SK-N-SH (cell line): ENCODE measurements at regions not wholly inside any gene's neighbourhood (a gene's known extent, or its start where the extent isn't known, plus 50 kb on each side); places are given as distances from the start of the nearest gene placed in this dataset.

Experiments used
- CTCF ChIA-PET: fragments of 300-600, 350-600 bp; formaldehyde crosslinking; extraction: SDS; loops from one replicate; lab custom pipeline; 2021; lab: Yijun Ruan, JAX
- POLR2A ChIA-PET: fragments of 350-600 bp; sonication (Branson Sonifier 250); formaldehyde crosslinking; extraction: SDS; loops from one replicate; lab custom pipeline; 2020; ENCODE audit warnings: antibody characterized with exemption, inconsistent platforms; lab: Yijun Ruan, JAX
- DNase-seq: peaks from one replicate; pipeline ENCODE4 v3.0.0; 2012
- H2AFZ ChIP-seq: fragments of 200-600 bp; sonication (generic); 2 replicates; pipeline ENCODE4 v1.8.1; 2016; ENCODE audit warnings: antibody characterized with exemption, mild to moderate bottlenecking, low read depth
- H3F3A ChIP-seq: fragments of 200-600 bp; sonication (generic); replicated peaks from 2 replicates; pipeline ENCODE3; 2016; ENCODE audit warnings: antibody characterized with exemption, mild to moderate bottlenecking; ENCODE audit not compliant: insufficient read depth
- H3K27ac ChIP-seq, 2 experiments: fragments of 200-500 bp in 1 of 2; fragments of 200-600 bp in 1 of 2; sonication (Bioruptor generic) in 1 of 2; sonication (generic), shearing (Covaris generic) in 1 of 2; 2 replicates each; pipeline versions ENCODE4 v1.5.1 to v1.6.1; 2014 to 2016; ENCODE audit warnings: low read depth in 2 of 2, inconsistent platforms in 1 of 2, low read length in 1 of 2, mild to moderate bottlenecking in 1 of 2, mixed read lengths in 1 of 2
- H3K27me3 ChIP-seq: fragments of 200-600 bp; sonication (generic), shearing (Covaris generic); 2 replicates; pipeline ENCODE4 v1.6.1; 2016; ENCODE audit warnings: mixed run types; ENCODE audit not compliant: insufficient read depth
- H3K36me3 ChIP-seq, 2 experiments: fragments of 200-500 bp in 1 of 2; fragments of 200-600 bp in 1 of 2; sonication (Bioruptor generic) in 1 of 2; sonication (generic) in 1 of 2; replicated peaks in 1 of 2; 2 replicates each; pipeline versions ENCODE3 to v1.5.1; 2014 to 2016; ENCODE audit warnings: low read length in 1 of 2, mild to moderate bottlenecking in 1 of 2; ENCODE audit not compliant: insufficient read depth in 2 of 2, control insufficient read depth in 1 of 2
- H3K4me1 ChIP-seq, 2 experiments: fragments of 200-500 bp in 1 of 2; fragments of 200-600 bp in 1 of 2; sonication (Bioruptor generic) in 1 of 2; sonication (generic), shearing (Covaris generic) in 1 of 2; 2 replicates each; pipeline versions ENCODE4 v1.5.1 to v1.6.1; 2014 to 2016; ENCODE audit warnings: low read depth in 1 of 2, low read length in 1 of 2, mixed run types in 1 of 2; ENCODE audit not compliant: insufficient read depth in 2 of 2, control insufficient read depth in 1 of 2
- H3K4me2 ChIP-seq: fragments of 200-600 bp; sonication (generic), shearing (Covaris generic); 2 replicates; pipeline ENCODE4 v1.6.1; 2017; ENCODE audit warnings: mixed run types
- H3K4me3 ChIP-seq, 2 experiments: fragments of 200-500 bp in 1 of 2; fragments of 200-600 bp in 1 of 2; sonication (Bioruptor generic) in 1 of 2; sonication (generic), shearing (Covaris generic) in 1 of 2; 2 replicates each; pipeline versions ENCODE4 v1.5.1 to v1.8.1; 2014 to 2016; ENCODE audit warnings: low read depth in 2 of 2, inconsistent platforms in 1 of 2, low read length in 1 of 2, mild to moderate bottlenecking in 1 of 2, mixed read lengths in 1 of 2, moderate library complexity in 1 of 2
- H3K79me2 ChIP-seq: fragments of 200-600 bp; sonication (generic); 2 replicates; pipeline ENCODE4 v1.8.1; 2017; ENCODE audit warnings: mild to moderate bottlenecking; ENCODE audit not compliant: insufficient read depth
- H3K9ac ChIP-seq: fragments of 200-600 bp; sonication (generic); 2 replicates; pipeline ENCODE4 v1.6.1; 2017; ENCODE audit warnings: mixed run types
- H3K9me2 ChIP-seq: fragments of 200-600 bp; sonication (generic); 2 replicates; pipeline ENCODE4 v1.6.1; 2017; ENCODE audit warnings: mixed run types
- H3K9me3 ChIP-seq: fragments of 200-600 bp; sonication (generic); 2 replicates; pipeline ENCODE4 v1.6.1; 2017; ENCODE audit warnings: mixed run types, mild to moderate bottlenecking, moderate library complexity
- H4K20me1 ChIP-seq: fragments of 200-600 bp; sonication (generic); 2 replicates; pipeline ENCODE4 v1.6.1; 2017; ENCODE audit warnings: mild to moderate bottlenecking, mixed run types; ENCODE audit not compliant: insufficient read depth
- CHD2 ChIP-seq: fragments of 150-350 bp; IDR thresholded peaks from 2 replicates; pipeline ENCODE4 v1.6.1; 2018; ENCODE audit warnings: low read length; ENCODE audit not compliant: partially characterized antibody
- ELF1 ChIP-seq: IDR thresholded peaks from 2 replicates; pipeline ENCODE4 v1.4.0; 2012
- FOSL2 ChIP-seq: IDR thresholded peaks from 2 replicates; pipeline ENCODE4 v1.4.0; 2012; ENCODE audit warnings: low read depth, mild to moderate bottlenecking, moderate library complexity, borderline replicate concordance
- FOXJ3 ChIP-seq: sonication (generic); formaldehyde crosslinking; IDR thresholded peaks from 2 replicates; pipeline ENCODE4 v1.5.1; 2020; ENCODE audit warnings: mild to moderate bottlenecking, missing genetic modification reagents
- GATA2 ChIP-seq: sonication (generic); formaldehyde crosslinking; IDR thresholded peaks from 2 replicates; pipeline ENCODE4 v1.5.0; 2020; ENCODE audit warnings: mild to moderate bottlenecking, missing genetic modification reagents
- JUND ChIP-seq: IDR thresholded peaks from 2 replicates; pipeline ENCODE4 v1.4.0; 2012
- MXI1 ChIP-seq: IDR thresholded peaks from 2 replicates; pipeline ENCODE4 v1.6.1; 2012; ENCODE audit warnings: mild to moderate bottlenecking, low read depth, low read length, improper control_type of control experiment
- NRF1 ChIP-seq: IDR thresholded peaks from 2 replicates; pipeline ENCODE4 v1.6.1; 2012; ENCODE audit warnings: low read depth, mild to moderate bottlenecking, low read length
- RCOR1 ChIP-seq: fragments of 150-350 bp; IDR thresholded peaks from 2 replicates; pipeline ENCODE4 v1.6.1; 2017; ENCODE audit warnings: antibody characterized with exemption, low read length
- RXRA ChIP-seq: IDR thresholded peaks from 2 replicates; pipeline ENCODE4 v1.4.0; 2012; ENCODE audit warnings: low read depth, mild to moderate bottlenecking, borderline replicate concordance
- SMC3 ChIP-seq: IDR thresholded peaks from 2 replicates; pipeline ENCODE4 v1.6.1; 2012; ENCODE audit warnings: low read depth, low read length, improper control_type of control experiment
- TEAD4 ChIP-seq: IDR thresholded peaks from 2 replicates; pipeline ENCODE4 v1.4.0; 2012; ENCODE audit warnings: mild to moderate bottlenecking, borderline replicate concordance; ENCODE audit not compliant: insufficient read depth
- TF ChIP-seq, protein P1 (sequence below): fragments of 150-350 bp; IDR thresholded peaks from 2 replicates; pipeline ENCODE4 v1.6.1; 2016; ENCODE audit warnings: mild to moderate bottlenecking, low read depth, low read length
- TF ChIP-seq, protein P2 (sequence below): IDR thresholded peaks from 2 replicates; pipeline ENCODE4; 2012
- TF ChIP-seq, protein P3 (sequence below): fragments of 200-600 bp; sonication (generic); IDR thresholded peaks from 2 replicates; pipeline ENCODE4 v1.6.1; 2017; ENCODE audit warnings: antibody characterized with exemption, mild to moderate bottlenecking, moderate library complexity
- TF ChIP-seq, protein P4 (sequence below): IDR thresholded peaks from 2 replicates; pipeline ENCODE4 v1.4.0; 2012; ENCODE audit warnings: low read depth, borderline replicate concordance

DNA sequence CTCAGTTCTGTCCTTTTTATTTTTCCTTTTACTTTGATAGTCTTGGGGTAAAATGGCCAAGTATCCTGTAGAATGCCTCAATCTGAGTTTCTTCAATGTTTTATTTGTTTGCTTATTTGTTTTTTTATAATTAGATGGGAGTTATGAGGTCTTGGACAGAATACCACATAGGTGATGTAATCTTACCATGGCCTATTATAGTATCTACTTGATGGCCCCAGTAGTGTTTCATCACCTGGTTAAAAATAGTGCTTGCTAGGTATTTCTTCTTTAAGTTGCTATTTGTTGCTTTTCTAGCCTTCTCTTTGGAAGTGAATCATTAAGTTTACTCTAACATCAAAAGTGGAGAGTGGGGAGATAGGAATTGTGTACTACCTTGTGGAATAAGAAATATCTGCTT, 1020.0 kb upstream of the KCND2 start (continued):
- TF ChIP-seq, protein P1, sequence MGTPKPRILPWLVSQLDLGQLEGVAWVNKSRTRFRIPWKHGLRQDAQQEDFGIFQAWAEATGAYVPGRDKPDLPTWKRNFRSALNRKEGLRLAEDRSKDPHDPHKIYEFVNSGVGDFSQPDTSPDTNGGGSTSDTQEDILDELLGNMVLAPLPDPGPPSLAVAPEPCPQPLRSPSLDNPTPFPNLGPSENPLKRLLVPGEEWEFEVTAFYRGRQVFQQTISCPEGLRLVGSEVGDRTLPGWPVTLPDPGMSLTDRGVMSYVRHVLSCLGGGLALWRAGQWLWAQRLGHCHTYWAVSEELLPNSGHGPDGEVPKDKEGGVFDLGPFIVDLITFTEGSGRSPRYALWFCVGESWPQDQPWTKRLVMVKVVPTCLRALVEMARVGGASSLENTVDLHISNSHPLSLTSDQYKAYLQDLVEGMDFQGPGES: no peak
- TF ChIP-seq GATA2 (CRISPR knock-in tag): no peak
- TF ChIP-seq MXI1: no peak
- TF ChIP-seq, protein P2, sequence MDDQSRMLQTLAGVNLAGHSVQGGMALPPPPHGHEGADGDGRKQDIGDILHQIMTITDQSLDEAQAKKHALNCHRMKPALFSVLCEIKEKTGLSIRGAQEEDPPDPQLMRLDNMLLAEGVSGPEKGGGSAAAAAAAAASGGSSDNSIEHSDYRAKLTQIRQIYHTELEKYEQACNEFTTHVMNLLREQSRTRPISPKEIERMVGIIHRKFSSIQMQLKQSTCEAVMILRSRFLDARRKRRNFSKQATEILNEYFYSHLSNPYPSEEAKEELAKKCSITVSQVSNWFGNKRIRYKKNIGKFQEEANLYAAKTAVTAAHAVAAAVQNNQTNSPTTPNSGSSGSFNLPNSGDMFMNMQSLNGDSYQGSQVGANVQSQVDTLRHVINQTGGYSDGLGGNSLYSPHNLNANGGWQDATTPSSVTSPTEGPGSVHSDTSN: no peak

DNA sequence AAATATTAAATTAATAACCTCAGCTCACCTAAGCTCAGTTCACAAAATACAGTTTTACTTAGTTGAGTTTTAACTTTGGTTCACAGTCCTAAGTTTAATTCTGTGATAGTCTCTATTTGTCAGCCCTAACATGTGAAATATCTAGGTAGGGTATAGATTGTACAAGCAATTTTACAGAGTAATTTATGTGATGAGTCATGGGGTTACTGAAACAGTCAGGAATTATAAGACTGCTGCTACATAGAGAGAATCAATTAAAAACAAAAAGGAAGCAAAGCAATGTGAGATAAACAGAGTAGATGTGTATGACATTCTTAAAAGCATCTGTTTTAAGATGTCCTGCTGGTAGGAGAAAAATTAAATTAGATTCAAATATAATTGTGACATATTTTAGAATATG, 1018.2 kb upstream of the KCND2 start:
- POLR2A ChIA-PET: no interaction called here
- H3K27me3 ChIP-seq: no peaks in the 10 kb centered on the region; the same call in 1 of the 2 replicates
- no peak overlapping the region for H3K4me3 ChIP-seq
- H3F3A ChIP-seq: no peaks in the 10 kb centered on the region
- no peaks in the 10 kb centered on the region for H4K20me1 ChIP-seq
- no peaks in the 10 kb centered on the region for H3K9me2 ChIP-seq
- H3K36me3 ChIP-seq: no peaks in the 10 kb centered on the region
- CTCF ChIA-PET: no interaction called here
- no peak overlapping the region for H3K4me2 ChIP-seq
- H3K4me1 ChIP-seq: no peaks in the 10 kb centered on the region
- H2AFZ ChIP-seq: no peak overlapping the region
- DNase-seq: no peak
- H3K79me2 ChIP-seq: no peaks in the 10 kb centered on the region
- no peaks in the 10 kb centered on the region for H3K9me3 ChIP-seq
- no peak overlapping the region for H3K27ac ChIP-seq
- H3K9ac ChIP-seq: no peak overlapping the region
- TF ChIP-seq FOXJ3 (CRISPR knock-in tag) (no peak), GATA2 (CRISPR knock-in tag) (no peak), RCOR1 (no peak), FOSL2 (no peak), JUND (no peak), TEAD4 (no peak), ELF1 (no peak), SMC3 (no peak), NRF1 (no peak), RXRA (no peak), CHD2 (no peak)
- TF ChIP-seq, protein P3, sequence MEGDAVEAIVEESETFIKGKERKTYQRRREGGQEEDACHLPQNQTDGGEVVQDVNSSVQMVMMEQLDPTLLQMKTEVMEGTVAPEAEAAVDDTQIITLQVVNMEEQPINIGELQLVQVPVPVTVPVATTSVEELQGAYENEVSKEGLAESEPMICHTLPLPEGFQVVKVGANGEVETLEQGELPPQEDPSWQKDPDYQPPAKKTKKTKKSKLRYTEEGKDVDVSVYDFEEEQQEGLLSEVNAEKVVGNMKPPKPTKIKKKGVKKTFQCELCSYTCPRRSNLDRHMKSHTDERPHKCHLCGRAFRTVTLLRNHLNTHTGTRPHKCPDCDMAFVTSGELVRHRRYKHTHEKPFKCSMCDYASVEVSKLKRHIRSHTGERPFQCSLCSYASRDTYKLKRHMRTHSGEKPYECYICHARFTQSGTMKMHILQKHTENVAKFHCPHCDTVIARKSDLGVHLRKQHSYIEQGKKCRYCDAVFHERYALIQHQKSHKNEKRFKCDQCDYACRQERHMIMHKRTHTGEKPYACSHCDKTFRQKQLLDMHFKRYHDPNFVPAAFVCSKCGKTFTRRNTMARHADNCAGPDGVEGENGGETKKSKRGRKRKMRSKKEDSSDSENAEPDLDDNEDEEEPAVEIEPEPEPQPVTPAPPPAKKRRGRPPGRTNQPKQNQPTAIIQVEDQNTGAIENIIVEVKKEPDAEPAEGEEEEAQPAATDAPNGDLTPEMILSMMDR: no peak
- TF ChIP-seq, protein P4, sequence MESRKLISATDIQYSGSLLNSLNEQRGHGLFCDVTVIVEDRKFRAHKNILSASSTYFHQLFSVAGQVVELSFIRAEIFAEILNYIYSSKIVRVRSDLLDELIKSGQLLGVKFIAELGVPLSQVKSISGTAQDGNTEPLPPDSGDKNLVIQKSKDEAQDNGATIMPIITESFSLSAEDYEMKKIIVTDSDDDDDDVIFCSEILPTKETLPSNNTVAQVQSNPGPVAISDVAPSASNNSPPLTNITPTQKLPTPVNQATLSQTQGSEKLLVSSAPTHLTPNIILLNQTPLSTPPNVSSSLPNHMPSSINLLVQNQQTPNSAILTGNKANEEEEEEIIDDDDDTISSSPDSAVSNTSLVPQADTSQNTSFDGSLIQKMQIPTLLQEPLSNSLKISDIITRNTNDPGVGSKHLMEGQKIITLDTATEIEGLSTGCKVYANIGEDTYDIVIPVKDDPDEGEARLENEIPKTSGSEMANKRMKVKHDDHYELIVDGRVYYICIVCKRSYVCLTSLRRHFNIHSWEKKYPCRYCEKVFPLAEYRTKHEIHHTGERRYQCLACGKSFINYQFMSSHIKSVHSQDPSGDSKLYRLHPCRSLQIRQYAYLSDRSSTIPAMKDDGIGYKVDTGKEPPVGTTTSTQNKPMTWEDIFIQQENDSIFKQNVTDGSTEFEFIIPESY: no peak
- TF ChIP-seq, protein P2: no peak
- TF ChIP-seq, protein P1: no peak
